Nephron progenitor cell (in vitro differentiated cells): ENCODE measurements at regions not wholly inside any gene's neighbourhood (a gene's known extent, or its start where the extent isn't known, plus 50 kb on each side); places are given as distances from the start of the nearest gene placed in this dataset.

Source experiments
- DNase-seq: peaks from one replicate; pipeline ENCODE4 v3.0.0; 2021
- H3K27ac Mint-ChIP-seq: 2 replicates; pipeline ENCODE4 v1.8.0; 2021; ENCODE audit warnings: mild to moderate bottlenecking, moderate library complexity, mixed read lengths
- H3K27me3 Mint-ChIP-seq: 2 replicates; pipeline ENCODE4 v1.8.0; 2021; ENCODE audit warnings: mild to moderate bottlenecking, low read depth, mixed read lengths; ENCODE audit not compliant: poor library complexity
- H3K36me3 Mint-ChIP-seq: 2 replicates; pipeline ENCODE4 v1.8.0; 2021; ENCODE audit warnings: low read depth, mixed read lengths
- H3K4me1 Mint-ChIP-seq: 2 replicates; pipeline ENCODE4 v1.8.0; 2021; ENCODE audit warnings: mixed read lengths
- H3K4me3 Mint-ChIP-seq: 2 replicates; pipeline ENCODE4 v1.8.0; 2021; ENCODE audit warnings: mild to moderate bottlenecking, moderate library complexity, mixed read lengths
- H3K9me3 Mint-ChIP-seq: 2 replicates; pipeline ENCODE4 v1.8.0; 2021; ENCODE audit warnings: mild to moderate bottlenecking, moderate library complexity, mixed read lengths
- TF ChIP-seq, protein P1 (sequence below): fragments of 200-600 bp; sonication (generic); IDR thresholded peaks from 2 replicates; pipeline ENCODE4 v1.5.0; 2021; ENCODE audit warnings: antibody characterized with exemption

- Mint-ChIP-seq H3K27me3 (peaks cover 23% of the 10 kb centered on the region), H3K9me3 (peaks cover 24% of the 10 kb centered on the region), H3K4me3 (no peak overlapping the region), H3K36me3 (peaks cover 6% of the 10 kb centered on the region), H3K4me1 (peaks cover 7% of the 10 kb centered on the region), H3K27ac (no peak overlapping the region)
- no peak for DNase-seq
- TF ChIP-seq, protein P1, sequence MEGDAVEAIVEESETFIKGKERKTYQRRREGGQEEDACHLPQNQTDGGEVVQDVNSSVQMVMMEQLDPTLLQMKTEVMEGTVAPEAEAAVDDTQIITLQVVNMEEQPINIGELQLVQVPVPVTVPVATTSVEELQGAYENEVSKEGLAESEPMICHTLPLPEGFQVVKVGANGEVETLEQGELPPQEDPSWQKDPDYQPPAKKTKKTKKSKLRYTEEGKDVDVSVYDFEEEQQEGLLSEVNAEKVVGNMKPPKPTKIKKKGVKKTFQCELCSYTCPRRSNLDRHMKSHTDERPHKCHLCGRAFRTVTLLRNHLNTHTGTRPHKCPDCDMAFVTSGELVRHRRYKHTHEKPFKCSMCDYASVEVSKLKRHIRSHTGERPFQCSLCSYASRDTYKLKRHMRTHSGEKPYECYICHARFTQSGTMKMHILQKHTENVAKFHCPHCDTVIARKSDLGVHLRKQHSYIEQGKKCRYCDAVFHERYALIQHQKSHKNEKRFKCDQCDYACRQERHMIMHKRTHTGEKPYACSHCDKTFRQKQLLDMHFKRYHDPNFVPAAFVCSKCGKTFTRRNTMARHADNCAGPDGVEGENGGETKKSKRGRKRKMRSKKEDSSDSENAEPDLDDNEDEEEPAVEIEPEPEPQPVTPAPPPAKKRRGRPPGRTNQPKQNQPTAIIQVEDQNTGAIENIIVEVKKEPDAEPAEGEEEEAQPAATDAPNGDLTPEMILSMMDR = no peak
Measured at GRCh38 chr17:36879624-36880131, 57.6 kb upstream of the LHX1 start.

DNA sequence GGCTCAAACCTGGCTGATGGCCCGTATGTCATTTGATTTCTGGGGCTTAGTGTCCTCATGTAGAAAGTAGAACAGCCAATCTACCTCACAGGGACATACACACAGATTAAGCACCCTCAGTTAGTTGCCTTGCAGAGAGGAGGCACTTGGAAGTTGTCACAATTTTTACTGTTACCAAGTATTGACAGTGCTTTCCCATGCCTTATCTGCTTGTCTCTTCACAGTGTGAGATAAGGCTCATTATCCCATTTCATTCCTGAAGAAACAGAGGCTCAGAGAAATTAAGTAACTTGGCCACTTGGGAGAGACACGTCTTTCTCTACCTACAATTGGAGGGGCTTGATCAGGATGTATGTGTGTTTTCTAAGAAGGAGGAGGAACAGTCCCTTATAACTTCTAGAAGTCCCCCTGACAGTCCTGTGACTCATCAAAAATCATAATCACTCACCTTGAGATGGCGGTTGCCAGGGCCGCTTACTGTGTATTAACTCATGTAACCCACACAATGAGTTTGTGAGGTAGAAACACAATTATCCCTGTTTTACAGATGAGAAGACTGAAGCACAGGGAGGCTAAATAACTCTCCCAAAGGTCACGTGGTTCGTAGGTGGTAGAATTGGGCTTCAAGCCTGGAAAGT lies 56.9 kb upstream of the LHX1 start:
- Mint-ChIP-seq H3K27me3 (peaks cover 29% of the 10 kb centered on the region), H3K27ac (no peak overlapping the region), H3K36me3 (peaks cover 6% of the 10 kb centered on the region), H3K9me3 (peaks cover 24% of the 10 kb centered on the region), H3K4me3 (no peak overlapping the region), H3K4me1 (peaks cover 10% of the 10 kb centered on the region)
- TF ChIP-seq, protein P1 = no peak
- no peak for DNase-seq

- Mint-ChIP-seq H3K27ac (no peak overlapping the region), H3K36me3 (peaks cover 6% of the 10 kb centered on the region), H3K27me3 (peaks cover 38% of the 10 kb centered on the region), H3K4me1 (peaks cover 8% of the 10 kb centered on the region), H3K9me3 (peaks cover 24% of the 10 kb centered on the region), H3K4me3 (no peak overlapping the region)
- TF ChIP-seq, protein P1 = no peak
- no peak for DNase-seq
Measured at GRCh38 chr17:36881323-36881722, 56.0 kb upstream of the LHX1 start.

DNA sequence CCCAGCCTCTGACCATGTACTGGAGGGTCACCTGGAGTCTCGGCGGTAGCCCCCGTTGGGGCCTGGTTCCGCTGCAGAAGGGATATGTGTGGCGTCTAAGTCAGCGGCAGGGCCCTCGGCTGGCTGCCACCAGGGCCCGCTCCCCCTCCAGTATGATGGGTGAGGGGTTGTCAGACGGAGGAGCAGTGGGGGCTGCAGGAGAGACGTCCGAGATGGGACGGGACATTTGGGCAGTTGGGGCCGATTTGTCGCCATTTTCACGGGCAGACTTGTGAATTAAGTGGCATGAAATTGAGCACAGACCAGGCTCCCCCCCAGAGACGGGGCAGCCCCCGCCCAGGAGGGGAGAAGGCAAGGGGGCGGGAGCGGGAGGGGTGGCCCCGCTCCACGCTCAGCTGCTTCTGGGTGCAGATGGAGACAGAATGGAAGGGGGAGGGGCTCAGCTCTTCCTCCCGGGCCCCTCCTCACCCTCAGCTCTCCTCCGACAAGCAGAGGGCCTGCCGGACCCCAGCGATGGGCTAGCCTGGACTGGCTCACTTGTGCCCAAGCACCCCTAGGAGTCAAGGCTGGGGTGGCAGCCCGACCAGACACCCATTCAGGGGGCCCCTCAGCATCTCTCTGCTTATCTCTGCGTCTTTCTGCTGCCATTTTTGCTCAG lies 52.7 kb upstream of the LHX1 start:
- TF ChIP-seq, protein P1 = no peak
- Mint-ChIP-seq H3K9me3 (peaks cover 24% of the 10 kb centered on the region), H3K4me3 (no peak overlapping the region), H3K36me3 (peaks cover 6% of the 10 kb centered on the region), H3K27ac (no peak overlapping the region), H3K27me3 (peaks cover 56% of the 10 kb centered on the region), H3K4me1 (peaks cover 19% of the 10 kb centered on the region)
- no peak for DNase-seq

DNA sequence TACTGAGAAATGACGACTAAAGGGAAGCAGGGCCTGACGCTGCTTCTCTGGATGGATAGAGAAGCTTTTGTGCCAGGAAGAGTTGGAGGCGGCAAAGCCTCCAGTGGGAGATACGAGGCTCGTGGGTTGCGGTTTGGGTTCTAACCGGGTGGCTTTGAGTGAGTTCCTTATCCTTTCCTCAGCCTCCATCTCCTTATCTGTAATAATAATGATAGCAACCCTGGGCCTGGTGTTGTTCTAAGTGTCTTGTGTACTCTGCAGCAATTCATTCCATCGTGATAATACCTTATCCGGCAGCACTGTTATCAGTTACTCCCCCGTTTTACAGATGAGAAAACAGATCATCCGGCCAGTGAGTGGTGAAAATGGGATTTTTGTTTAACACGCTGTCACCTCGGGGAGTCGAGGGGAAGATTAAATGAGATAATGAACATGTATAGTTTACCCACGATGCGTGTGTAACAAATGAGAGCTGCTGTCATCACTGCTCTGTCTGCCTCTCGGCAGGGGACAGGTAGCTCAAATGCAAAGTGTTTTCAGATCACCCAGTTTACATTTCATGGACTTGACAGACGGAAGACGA lies 52.0 kb upstream of the LHX1 start:
- no peak for DNase-seq
- Mint-ChIP-seq H3K4me3 (no peak overlapping the region), H3K27ac (no peak overlapping the region), H3K4me1 (peaks cover 25% of the 10 kb centered on the region), H3K27me3 (peaks cover 57% of the 10 kb centered on the region), H3K36me3 (peaks cover 6% of the 10 kb centered on the region), H3K9me3 (peaks cover 24% of the 10 kb centered on the region)
- TF ChIP-seq, protein P1 = no peak
